ENCODE measurements at regions not wholly inside any gene's neighbourhood (a gene's known extent, or its start where the extent isn't known, plus 50 kb on each side); places are given as distances from the start of the nearest gene placed in this dataset.

DNA sequence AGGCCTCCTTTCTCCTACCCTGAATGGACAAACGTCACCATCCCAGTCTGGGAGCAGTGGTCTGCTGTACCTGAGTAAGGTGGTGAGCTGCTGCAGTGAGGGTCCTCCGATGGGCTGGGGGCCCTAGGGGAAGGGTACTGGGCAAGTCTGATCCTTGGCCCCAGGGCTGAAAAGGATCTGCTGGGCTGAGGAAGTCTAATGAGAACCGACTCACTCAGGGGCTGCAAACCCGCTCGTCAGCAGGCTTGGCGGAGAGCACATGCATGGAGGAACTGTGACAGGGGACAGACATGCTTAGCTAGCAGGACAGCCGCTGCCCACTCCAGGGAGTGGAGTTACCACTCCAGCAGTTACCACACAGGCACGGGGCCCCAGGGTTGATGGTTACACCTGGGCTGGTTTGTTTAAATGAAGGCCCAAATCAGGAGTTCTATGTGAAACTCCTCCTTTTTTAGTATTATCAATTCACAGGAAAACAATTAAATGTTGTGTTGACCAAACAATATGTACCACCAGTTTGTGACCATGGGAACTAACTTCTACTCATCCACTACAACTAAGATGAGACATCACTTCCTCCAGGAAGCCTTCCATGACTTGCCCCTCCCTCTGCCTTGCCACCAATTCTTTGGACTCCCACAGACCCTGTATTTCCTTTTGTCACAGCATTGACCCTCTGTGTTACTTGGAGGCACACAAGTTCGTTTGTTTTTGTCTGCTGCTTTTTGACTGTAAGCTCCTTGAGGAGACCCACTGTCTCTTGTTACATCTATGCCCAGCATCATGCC, 56.1 kb upstream of the CPLX2 start:
- TF ChIP-seq ZNF8 (CRISPR knock-in tag; IDR thresholded peaks at IDR 0.05) (no peak), OSR1 (CRISPR knock-in tag; IDR thresholded peaks at IDR 0.05) (no peak), ZFP3 (CRISPR knock-in tag; IDR thresholded peaks at IDR 0.05) (peak; percentile 79; the same call in 1 of the 2 replicates), ISL1 (CRISPR knock-in tag; IDR thresholded peaks at IDR 0.05) (no peak), PPARA (CRISPR knock-in tag; IDR thresholded peaks at IDR 0.05; ENCODE audit: borderline replicate concordance) (no peak)
- ATAC-seq = no peak

DNA sequence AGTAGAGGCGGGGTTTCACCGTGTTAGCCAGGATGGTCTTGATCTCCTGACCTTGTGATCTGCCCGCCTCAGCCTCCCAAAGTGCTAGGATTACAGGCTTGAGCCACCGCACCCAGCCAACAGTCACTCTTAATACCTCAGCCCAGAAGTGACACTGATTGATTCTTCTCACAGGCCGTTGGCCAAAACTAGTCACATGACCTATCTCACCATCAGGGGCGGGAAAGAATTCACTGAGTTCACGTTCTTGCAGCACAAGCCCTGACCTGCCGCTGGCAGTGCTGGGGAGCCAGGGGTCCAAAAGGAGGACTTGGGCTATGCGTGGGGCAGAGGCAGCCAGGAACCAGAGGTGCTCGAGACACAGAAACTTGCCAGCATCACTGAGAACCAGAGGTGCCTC, 55.0 kb upstream of the CPLX2 start:
- ATAC-seq = no peak
- TF ChIP-seq SNAI2 (CRISPR knock-in tag; IDR thresholded peaks at IDR 0.05) = no peak
- no peak for TF ChIP-seq TSHZ2 (CRISPR knock-in tag; IDR thresholded peaks at IDR 0.05)
- TF ChIP-seq PATZ1 (CRISPR knock-in tag; IDR thresholded peaks at IDR 0.05; ENCODE audit: borderline replicate concordance) = no peak
- TF ChIP-seq ESRRG (CRISPR knock-in tag; IDR thresholded peaks at IDR 0.05) = no peak
- no peak for TF ChIP-seq RARB (CRISPR knock-in tag; IDR thresholded peaks at IDR 0.05)
- TF ChIP-seq ZFP3 (CRISPR knock-in tag; IDR thresholded peaks at IDR 0.05) = no peak
- TF ChIP-seq ZNF565 (CRISPR knock-in tag; conservative IDR thresholded peaks at IDR 0.05; ENCODE audit: low read depth) = no peak
- no peak for TF ChIP-seq ARNTL (CRISPR knock-in tag; IDR thresholded peaks at IDR 0.05; ENCODE audit: borderline replicate concordance, low read depth)
- no peak for TF ChIP-seq ZFP30 (CRISPR knock-in tag; IDR thresholded peaks at IDR 0.05)
- TF ChIP-seq, protein P1, sequence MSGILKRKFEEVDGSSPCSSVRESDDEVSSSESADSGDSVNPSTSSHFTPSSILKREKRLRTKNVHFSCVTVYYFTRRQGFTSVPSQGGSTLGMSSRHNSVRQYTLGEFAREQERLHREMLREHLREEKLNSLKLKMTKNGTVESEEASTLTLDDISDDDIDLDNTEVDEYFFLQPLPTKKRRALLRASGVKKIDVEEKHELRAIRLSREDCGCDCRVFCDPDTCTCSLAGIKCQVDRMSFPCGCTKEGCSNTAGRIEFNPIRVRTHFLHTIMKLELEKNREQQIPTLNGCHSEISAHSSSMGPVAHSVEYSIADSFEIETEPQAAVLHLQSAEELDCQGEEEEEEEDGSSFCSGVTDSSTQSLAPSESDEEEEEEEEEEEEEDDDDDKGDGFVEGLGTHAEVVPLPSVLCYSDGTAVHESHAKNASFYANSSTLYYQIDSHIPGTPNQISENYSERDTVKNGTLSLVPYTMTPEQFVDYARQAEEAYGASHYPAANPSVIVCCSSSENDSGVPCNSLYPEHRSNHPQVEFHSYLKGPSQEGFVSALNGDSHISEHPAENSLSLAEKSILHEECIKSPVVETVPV (CRISPR knock-in tag; IDR thresholded peaks at IDR 0.05) = no peak
- TF ChIP-seq TOX (CRISPR knock-in tag; IDR thresholded peaks at IDR 0.05; ENCODE audit: borderline replicate concordance) = no peak
- TF ChIP-seq CREB5 (CRISPR knock-in tag; IDR thresholded peaks at IDR 0.05; ENCODE audit: low read depth) = no peak
- TF ChIP-seq ZC3H10 (CRISPR knock-in tag; IDR thresholded peaks at IDR 0.05) = no peak

DNA sequence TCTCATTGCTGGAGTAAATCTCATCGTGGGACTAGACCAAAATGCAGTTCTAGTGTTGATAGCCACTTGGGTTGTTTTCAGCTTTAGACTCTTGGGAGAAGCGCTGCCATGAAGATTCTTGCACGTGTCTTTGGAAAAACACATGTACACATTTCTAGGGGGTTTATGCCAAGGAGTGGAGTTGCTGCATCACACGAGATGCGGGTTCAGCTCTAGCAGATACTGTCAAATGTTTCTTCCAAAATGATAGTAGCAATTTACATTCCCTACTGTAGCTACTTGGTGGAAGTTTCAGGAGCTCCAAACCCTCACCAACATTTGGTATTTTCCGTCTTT, 52.3 kb upstream of the CPLX2 start:
- TF ChIP-seq TSHZ2 (CRISPR knock-in tag; IDR thresholded peaks at IDR 0.05) = no peak
- TF ChIP-seq ZNF8 (CRISPR knock-in tag; IDR thresholded peaks at IDR 0.05) = no peak
- TF ChIP-seq ISL1 (CRISPR knock-in tag; IDR thresholded peaks at IDR 0.05) = no peak
- no peak for TF ChIP-seq PPARA (CRISPR knock-in tag; IDR thresholded peaks at IDR 0.05; ENCODE audit: borderline replicate concordance)
- TF ChIP-seq GLIS3 (CRISPR knock-in tag; IDR thresholded peaks at IDR 0.05) = no peak
- TF ChIP-seq ZFP30 (CRISPR knock-in tag; IDR thresholded peaks at IDR 0.05) = no peak
- no peak for TF ChIP-seq RARB (CRISPR knock-in tag; IDR thresholded peaks at IDR 0.05)
- no peak for TF ChIP-seq TCF4 (CRISPR knock-in tag; IDR thresholded peaks at IDR 0.05; ENCODE audit: borderline replicate concordance)
- TF ChIP-seq SNAI2 (CRISPR knock-in tag; IDR thresholded peaks at IDR 0.05) = no peak
- TF ChIP-seq BACH2 (CRISPR knock-in tag; IDR thresholded peaks at IDR 0.05; ENCODE audit: borderline replicate concordance) = no peak
- TF ChIP-seq ARNTL (CRISPR knock-in tag; IDR thresholded peaks at IDR 0.05; ENCODE audit: borderline replicate concordance, low read depth) = no peak
- TF ChIP-seq ZFP3 (CRISPR knock-in tag; IDR thresholded peaks at IDR 0.05) = no peak
- no peak for TF ChIP-seq PATZ1 (CRISPR knock-in tag; IDR thresholded peaks at IDR 0.05; ENCODE audit: borderline replicate concordance)
- no peak for ATAC-seq
